GM21737 (cell line): ENCODE measurements at regions not wholly inside any gene's neighbourhood (a gene's known extent, or its start where the extent isn't known, plus 50 kb on each side); places are given as distances from the start of the nearest gene placed in this dataset.

Source experiments
- ATAC-seq: cut with Tn5 transposase; IDR thresholded peaks from one replicate; pipeline ENCODE4 v1.9.1; 2021; ENCODE audit warnings: mild to moderate bottlenecking, moderate library complexity; ENCODE audit not compliant: unreplicated experiment

GRCh38 chr2:216745453-216745852 is 50.1 kb upstream of the IGFBP5 start:
- ATAC-seq, result no peak
